ENCODE measurements at regions not wholly inside any gene's neighbourhood (a gene's known extent, or its start where the extent isn't known, plus 50 kb on each side); places are given as distances from the start of the nearest gene placed in this dataset.

DNA sequence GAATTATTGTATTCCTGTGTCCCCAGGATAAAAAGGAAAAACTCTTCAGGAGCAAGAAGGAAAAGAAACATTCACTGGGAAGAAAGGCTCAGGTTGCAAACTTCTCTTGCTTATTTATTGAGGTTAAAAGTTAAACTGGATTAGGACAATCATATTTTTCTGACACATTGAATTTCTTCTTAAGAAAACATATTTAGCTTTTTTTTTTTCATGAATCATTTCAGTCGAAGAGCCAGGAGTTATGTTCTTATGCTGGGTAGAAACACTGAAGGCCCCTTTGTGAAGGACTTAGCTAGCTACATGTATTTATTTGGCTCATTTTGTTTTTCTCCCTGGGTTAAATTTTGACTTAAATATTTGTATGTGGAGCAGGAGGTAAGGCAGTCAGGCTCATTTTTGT is 434.0 kb downstream of the KLF5 start:
- TF ChIP-seq, protein P1, sequence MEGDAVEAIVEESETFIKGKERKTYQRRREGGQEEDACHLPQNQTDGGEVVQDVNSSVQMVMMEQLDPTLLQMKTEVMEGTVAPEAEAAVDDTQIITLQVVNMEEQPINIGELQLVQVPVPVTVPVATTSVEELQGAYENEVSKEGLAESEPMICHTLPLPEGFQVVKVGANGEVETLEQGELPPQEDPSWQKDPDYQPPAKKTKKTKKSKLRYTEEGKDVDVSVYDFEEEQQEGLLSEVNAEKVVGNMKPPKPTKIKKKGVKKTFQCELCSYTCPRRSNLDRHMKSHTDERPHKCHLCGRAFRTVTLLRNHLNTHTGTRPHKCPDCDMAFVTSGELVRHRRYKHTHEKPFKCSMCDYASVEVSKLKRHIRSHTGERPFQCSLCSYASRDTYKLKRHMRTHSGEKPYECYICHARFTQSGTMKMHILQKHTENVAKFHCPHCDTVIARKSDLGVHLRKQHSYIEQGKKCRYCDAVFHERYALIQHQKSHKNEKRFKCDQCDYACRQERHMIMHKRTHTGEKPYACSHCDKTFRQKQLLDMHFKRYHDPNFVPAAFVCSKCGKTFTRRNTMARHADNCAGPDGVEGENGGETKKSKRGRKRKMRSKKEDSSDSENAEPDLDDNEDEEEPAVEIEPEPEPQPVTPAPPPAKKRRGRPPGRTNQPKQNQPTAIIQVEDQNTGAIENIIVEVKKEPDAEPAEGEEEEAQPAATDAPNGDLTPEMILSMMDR (IDR thresholded peaks at IDR 0.05): no peak
- no peak for TF ChIP-seq POLR2A (IDR thresholded peaks at IDR 0.05)

Data from body of pancreas (tissue), 4 donors.